22Rv1 (cell line): ENCODE measurements at regions not wholly inside any gene's neighbourhood (a gene's known extent, or its start where the extent isn't known, plus 50 kb on each side); places are given as distances from the start of the nearest gene placed in this dataset.

ENCODE experiments used
- ZFX ChIP-seq: fragments of 450-650 bp; IDR thresholded peaks from 2 replicates; pipeline ENCODE4 v1.6.1; 2017; ENCODE audit warnings: antibody characterized with exemption, borderline replicate concordance
- TF ChIP-seq, protein P1 (sequence below): fragments of 450-650 bp; IDR thresholded peaks from 2 replicates; pipeline ENCODE4 v1.5.1; 2017; ENCODE audit warnings: mild to moderate bottlenecking

DNA sequence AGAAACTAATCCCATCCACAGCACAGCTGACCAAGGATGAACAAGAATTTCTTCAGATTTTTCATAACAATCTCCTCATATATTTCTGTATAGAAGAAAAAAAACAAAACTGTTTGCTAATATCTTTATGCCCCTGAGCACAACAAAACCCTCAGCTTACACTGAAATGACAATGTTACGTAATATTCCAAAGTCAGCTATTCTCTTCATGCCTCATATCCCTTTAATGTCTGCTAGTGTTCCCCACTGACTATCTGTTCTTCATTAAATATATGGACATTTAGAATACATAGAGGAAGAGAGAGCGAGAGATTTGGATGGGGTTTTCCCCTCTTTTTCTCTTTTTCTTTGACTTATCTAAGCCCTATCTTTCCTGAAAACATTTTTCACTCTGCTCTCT lies 87.9 kb upstream of the GULP1 start:
- TF ChIP-seq, protein P1, sequence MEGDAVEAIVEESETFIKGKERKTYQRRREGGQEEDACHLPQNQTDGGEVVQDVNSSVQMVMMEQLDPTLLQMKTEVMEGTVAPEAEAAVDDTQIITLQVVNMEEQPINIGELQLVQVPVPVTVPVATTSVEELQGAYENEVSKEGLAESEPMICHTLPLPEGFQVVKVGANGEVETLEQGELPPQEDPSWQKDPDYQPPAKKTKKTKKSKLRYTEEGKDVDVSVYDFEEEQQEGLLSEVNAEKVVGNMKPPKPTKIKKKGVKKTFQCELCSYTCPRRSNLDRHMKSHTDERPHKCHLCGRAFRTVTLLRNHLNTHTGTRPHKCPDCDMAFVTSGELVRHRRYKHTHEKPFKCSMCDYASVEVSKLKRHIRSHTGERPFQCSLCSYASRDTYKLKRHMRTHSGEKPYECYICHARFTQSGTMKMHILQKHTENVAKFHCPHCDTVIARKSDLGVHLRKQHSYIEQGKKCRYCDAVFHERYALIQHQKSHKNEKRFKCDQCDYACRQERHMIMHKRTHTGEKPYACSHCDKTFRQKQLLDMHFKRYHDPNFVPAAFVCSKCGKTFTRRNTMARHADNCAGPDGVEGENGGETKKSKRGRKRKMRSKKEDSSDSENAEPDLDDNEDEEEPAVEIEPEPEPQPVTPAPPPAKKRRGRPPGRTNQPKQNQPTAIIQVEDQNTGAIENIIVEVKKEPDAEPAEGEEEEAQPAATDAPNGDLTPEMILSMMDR, result no peak
- TF ChIP-seq ZFX, result no peak
